GM21515 (cell line): ENCODE measurements at regions not wholly inside any gene's neighbourhood (a gene's known extent, or its start where the extent isn't known, plus 50 kb on each side); places are given as distances from the start of the nearest gene placed in this dataset.
"Not testable (repeated sequence)": the region's sequence is repeated elsewhere in the genome, so short reads cannot be mapped to it uniquely, and the experiment has no call there.

ENCODE experiments used
- ATAC-seq: cut with Tn5 transposase; IDR thresholded peaks from one replicate; pipeline ENCODE4 v1.9.1; 2021; ENCODE audit not compliant: unreplicated experiment

DNA sequence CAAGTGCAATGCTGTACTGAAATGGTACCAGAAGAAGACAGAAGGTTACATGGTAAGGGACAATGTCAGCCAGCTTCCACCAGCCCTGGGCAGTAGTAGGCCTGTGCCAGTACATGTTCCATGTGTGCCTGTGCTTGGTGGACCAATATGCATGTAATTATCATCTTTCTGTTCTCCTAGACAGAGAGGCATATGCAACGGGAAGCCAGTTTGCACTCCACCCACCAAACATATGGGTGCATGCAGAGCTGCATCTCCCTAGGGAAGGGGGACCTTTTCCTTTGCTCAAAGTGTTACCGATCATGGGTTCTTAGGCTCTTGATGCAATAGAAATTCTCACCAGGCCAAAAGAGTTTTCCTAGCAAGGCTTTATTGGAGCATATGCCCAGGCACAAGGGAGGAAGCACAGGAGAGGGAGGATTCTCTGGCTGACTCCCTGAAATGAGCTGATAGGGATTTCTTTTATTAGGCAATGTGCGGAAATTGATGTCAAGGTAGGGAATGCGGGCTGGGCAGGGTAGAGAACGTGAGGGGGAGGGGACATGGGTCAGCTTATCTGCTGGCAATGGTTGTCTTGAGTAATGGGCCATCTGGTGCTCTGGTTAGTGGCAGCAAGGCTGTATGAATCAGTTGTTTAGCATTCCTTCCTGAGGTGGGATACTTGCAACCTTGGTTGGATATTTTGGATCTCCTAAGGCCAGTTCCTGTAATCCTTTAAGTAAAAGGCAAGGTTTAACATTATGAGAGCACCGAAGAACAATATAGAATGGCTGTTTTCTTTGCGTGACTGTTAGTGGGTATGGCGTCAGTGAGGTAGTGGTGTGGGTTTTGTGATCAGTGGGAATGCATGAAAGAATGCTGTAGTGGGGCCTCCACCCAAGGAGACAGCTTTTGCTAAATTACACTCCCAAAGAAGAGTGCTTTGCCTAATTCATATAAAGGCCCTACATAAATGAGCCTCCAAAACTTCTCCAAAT is 102.5 kb downstream of the CDRT15L2 start:
- not testable (repeated sequence) for ATAC-seq

- ATAC-seq: not testable (repeated sequence)
These were observed 104.2 kb downstream of the CDRT15L2 start for GRCh38 chr17:20683651-20684229.

- ATAC-seq: not testable (repeated sequence)
These were observed 105.5 kb downstream of the CDRT15L2 start for GRCh38 chr17:20684975-20685374.

DNA sequence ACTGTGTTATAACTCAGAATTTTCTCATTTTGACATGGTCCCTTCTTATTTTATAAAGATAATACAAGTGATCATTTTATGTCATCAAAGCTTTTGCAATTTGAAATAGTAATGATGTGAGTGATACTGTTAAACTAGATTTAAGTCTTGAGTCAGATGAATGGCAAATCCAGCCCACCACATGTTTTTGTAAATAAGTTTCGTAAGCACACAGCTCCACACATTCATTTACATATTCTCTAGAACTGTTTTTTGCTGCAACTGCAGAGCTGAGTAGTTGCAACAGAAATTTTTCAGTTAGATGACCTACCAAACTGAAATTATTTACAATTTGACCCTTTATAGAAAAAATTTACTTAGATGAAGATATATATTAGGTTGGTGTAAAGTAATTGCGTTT is 108.1 kb downstream of the CDRT15L2 start:
- ATAC-seq: not testable (repeated sequence)

- ATAC-seq: not testable (repeated sequence)
These were observed 109.7 kb downstream of the CDRT15L2 start for GRCh38 chr17:20689170-20689749.

DNA sequence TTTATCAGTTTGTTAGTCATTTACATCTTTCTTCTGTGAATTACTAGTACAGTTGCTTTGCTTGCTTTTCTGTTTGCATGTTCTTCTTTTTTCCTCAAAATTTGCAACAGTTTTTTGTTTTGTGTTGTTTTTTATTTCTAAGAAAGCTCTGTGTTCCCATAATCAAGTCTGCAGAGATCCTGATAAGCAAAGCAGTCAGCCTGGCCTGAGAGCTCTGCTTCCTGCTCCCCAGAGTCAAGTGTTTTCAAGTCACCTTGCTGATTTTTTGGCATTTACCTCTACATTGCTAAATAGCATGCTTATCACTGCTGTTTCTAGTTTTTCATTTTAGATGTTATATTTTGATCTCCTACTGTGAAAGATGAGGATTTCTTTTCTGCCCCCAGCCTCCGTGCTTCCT is 113.2 kb downstream of the CDRT15L2 start:
- ATAC-seq: not testable (repeated sequence)

GRCh38 chr17:20695871-20696270 is 116.3 kb downstream of the CDRT15L2 start:
- ATAC-seq: not testable (repeated sequence)

GRCh38 chr17:20698463-20699206 is 119.1 kb downstream of the CDRT15L2 start:
- ATAC-seq: peak; percentile 81

GRCh38 chr17:20700528-20700927 is 121.0 kb downstream of the CDRT15L2 start:
- not testable (repeated sequence) for ATAC-seq

- not testable (repeated sequence) for ATAC-seq
These were observed 121.8 kb downstream of the CDRT15L2 start for GRCh38 chr17:20701366-20701765.

- ATAC-seq: no peak
These were observed 123.2 kb downstream of the CDRT15L2 start for GRCh38 chr17:20702692-20703091.

DNA sequence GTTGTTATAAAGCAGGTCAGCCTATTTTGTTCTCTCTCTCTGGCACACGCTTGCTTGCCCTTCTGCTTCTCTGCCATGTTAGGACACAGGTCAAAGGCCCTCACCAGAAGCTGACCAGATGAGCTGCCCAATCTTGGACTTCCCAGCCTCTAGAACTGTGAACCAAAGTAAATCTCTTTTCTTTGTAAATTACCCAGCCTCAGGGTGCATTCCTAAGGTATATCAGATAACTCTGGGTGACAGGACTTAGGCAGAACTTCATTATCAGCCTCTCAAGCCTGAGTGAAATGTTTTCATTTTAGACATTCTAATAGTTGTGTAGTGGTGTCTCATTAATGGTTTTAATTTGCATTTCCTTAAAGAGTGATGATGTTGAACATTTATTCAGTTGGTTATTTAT is 124.3 kb downstream of the CDRT15L2 start:
- ATAC-seq: no peak

DNA sequence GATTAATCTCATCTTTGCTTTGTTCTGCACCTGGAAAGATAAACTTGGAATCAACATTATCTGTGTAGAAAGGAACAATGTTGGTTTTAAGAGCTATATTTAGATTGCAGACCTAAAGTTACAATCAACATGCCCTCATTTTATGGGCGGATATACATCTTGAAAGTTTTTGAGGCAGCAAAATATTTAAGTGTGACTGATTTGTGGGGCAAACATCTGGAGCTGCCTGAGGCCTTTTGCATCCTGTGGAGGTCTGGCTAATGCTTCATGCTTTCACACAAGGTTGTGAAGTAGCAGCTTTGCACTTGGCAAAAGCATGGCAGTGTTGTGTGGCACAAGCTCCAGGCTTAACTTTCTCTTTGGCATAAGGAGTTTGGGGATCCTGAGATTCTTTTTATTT is 125.7 kb downstream of the CDRT15L2 start:
- not testable (repeated sequence) for ATAC-seq

DNA sequence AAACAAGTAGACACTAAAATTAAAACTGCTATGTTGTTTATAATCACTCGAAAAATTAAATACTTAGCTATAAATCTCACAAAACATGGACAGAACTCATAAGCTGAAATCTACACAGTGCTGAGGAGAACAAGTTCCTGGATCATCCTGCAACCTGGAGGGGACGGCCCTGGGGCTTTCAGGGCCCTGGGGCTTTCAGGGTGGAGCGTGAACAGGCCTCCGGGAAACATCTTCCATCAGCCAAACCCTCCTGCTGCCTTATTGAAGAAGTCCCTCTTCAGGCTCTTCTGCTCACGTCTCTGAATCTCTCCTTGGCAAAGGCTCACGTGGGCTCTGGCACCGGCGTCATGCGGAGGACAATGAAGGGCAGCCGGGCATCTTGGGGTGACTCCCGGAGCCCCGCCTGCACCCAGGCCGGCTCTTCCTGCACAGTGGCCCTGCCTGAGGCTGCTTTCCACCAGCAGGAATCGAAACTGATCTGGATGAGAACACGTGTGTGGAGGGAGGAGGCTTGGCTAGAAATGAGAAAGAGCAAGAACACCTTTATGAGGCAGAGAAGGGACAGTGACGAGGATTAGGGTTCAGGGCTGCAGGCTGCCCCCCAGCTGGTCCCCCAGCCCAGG is 127.3 kb downstream of the CDRT15L2 start:
- ATAC-seq: no peak

DNA sequence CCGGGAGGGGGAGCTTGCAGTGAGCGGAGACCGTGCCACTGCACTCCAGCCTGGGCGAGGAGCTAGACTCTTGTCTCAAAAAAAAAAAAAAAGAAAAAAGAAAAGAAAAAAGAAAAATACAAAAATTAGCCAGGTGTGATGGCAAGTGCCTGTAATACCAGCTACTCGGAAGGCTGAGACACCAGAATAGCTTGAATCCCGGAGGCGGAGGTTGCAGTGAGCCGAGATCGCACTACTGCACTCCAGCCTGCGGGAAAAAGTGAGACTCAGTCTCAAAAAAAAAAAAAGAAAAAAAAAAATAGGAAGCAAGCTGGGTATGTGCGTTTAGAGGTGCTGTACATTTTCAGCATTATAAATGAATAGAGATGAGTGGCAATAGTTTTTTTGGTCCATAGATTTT is 129.3 kb downstream of the CDRT15L2 start:
- not testable (repeated sequence) for ATAC-seq

GRCh38 chr17:20716481-20716880 is 137.0 kb downstream of the CDRT15L2 start:
- ATAC-seq: not testable (repeated sequence)

GRCh38 chr17:20721171-20721570 is 141.6 kb downstream of the CDRT15L2 start:
- ATAC-seq: no peak

DNA sequence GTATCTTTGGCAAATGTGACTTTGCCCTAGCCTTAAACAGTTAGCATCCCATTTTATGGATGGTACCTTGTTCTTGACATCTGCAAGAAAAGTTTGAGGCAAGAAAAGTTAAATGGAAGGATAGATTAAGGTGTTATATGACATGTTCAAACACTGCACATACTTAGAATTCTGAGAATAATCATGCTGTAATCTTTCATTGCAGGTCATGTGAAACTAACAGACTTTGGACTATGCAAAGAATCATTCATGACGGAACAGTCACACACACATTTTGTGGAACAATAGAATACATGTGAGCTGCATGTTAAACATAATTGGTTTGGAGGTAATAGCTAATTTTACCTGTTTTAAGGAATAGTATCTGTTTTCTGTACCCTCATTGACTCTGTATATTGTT is 144.9 kb downstream of the CDRT15L2 start:
- ATAC-seq: not testable (repeated sequence)

DNA sequence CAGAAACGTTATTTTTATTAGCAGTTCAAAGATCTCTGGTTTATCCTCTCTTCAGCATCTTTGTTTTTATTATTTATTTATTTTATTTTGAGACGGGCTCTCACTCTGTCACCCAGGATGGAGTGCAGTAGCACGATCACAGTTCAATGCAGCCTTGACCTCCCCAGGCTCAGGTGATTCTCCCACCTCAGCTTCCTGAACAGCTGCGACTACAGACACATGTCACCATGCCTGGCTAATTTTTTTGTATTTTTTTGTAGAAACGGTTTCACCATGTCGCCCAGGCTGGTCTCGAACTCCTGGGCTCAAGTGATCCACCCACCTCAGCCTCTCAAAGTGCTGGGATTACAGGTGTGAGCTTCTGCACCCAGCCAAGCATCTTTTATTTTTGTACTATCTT is 147.7 kb downstream of the CDRT15L2 start:
- ATAC-seq: not testable (repeated sequence)

DNA sequence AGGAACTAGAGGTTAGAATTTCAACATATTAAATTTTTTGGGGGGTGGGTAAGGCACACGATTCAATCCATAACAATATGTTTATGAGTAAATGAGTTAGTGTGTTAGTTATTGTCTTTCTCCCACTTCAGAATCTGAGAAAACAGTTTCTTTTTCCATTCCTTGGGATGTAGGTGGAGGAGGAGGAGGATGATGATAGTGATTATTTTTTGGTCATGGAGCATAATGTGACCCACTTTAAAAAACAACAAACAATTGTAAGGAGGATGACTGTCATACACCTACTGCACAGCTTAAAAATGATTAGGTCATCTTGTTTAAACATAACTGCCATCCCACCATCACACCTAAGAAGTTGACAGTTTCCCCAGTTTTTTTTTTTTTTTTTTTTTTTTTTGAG is 148.7 kb downstream of the CDRT15L2 start:
- ATAC-seq: no peak

- ATAC-seq: not testable (repeated sequence)
These were observed 151.6 kb downstream of the CDRT15L2 start for GRCh38 chr17:20731131-20731530.
